ENCODE measurements at regions not wholly inside any gene's neighbourhood (a gene's known extent, or its start where the extent isn't known, plus 50 kb on each side); places are given as distances from the start of the nearest gene placed in this dataset.

GRCh38 chr12:91261820-91262676 is 79.4 kb upstream of the DCN start:
- ChIA-PET POLR2A (ENCODE audit: unreplicated experiment) (no interaction called here), CTCF (no interaction called here)
- Histone ChIP-seq H4K20me1 (ENCODE audit: insufficient read depth) (no peaks in the 10 kb centered on the region), H3K4me3 (no peak overlapping the region), H3K36me3 (ENCODE audit: low read depth) (no peaks in the 10 kb centered on the region), H2AFZ (no peak overlapping the region), H3F3A (ENCODE audit: insufficient read depth, low read depth) (no peaks in the 10 kb centered on the region), H3K27ac (no peak overlapping the region), H3K27me3 (ENCODE audit: insufficient read depth, low read depth) (no peaks in the 10 kb centered on the region), H3K4me1 (replicated peaks; ENCODE audit: insufficient read depth) (no peaks in the 10 kb centered on the region), H3K9me2 (ENCODE audit: insufficient read depth) (no peaks in the 10 kb centered on the region), H3K79me2 (ENCODE audit: low read depth) (no peaks in the 10 kb centered on the region), H3K9me3 (ENCODE audit: insufficient read depth, low read depth) (no peaks in the 10 kb centered on the region), H3K4me2 (no peak overlapping the region)
- intact Hi-C loops (cut with micrococcal nuclease; ENCODE audit: unreplicated experiment) = no loop called here
- TF ChIP-seq CTCF (conservative IDR thresholded peaks at IDR 0.05) = no peak
- TF ChIP-seq EZH2 (IDR thresholded peaks at IDR 0.05; ENCODE audit: low read depth) = no peak
- BruUV-seq (replicated peaks) = no TSS peak
- DNase-seq = no peak

GRCh38 chr12:91256411-91256810 is 73.8 kb upstream of the DCN start:
- ChIA-PET POLR2A (ENCODE audit: unreplicated experiment) (no interaction called here), CTCF (no interaction called here)
- H3K4me2 ChIP-seq = no peak overlapping the region
- no peak overlapping the region for H3K4me3 ChIP-seq
- H3K36me3 ChIP-seq (ENCODE audit: low read depth) = no peaks in the 10 kb centered on the region
- no peaks in the 10 kb centered on the region for H3K9me3 ChIP-seq (ENCODE audit: insufficient read depth, low read depth)
- no peaks in the 10 kb centered on the region for H3K79me2 ChIP-seq (ENCODE audit: low read depth)
- H3K4me1 ChIP-seq (replicated peaks; ENCODE audit: insufficient read depth) = no peaks in the 10 kb centered on the region
- no peak for DNase-seq
- H3K27me3 ChIP-seq (ENCODE audit: insufficient read depth, low read depth) = no peaks in the 10 kb centered on the region
- no peak overlapping the region for H3K27ac ChIP-seq
- no peaks in the 10 kb centered on the region for H4K20me1 ChIP-seq (ENCODE audit: insufficient read depth)
- no peaks in the 10 kb centered on the region for H3K9me2 ChIP-seq (ENCODE audit: insufficient read depth)
- intact Hi-C loops (cut with micrococcal nuclease; ENCODE audit: unreplicated experiment) = no loop called here
- no peaks in the 10 kb centered on the region for H3F3A ChIP-seq (ENCODE audit: insufficient read depth, low read depth)
- no TSS peak for BruUV-seq (replicated peaks)
- no peak overlapping the region for H2AFZ ChIP-seq
- TF ChIP-seq CTCF (conservative IDR thresholded peaks at IDR 0.05) = no peak
- TF ChIP-seq EZH2 (IDR thresholded peaks at IDR 0.05; ENCODE audit: low read depth) = no peak

- no TSS peak for BruUV-seq (replicated peaks)
These were observed 69.7 kb upstream of the DCN start for GRCh38 chr12:91252341-91252740.

More at GRCh38 chr12:91252341-91252740, 69.7 kb upstream of the DCN start:
- no peaks in the 10 kb centered on the region for H4K20me1 ChIP-seq (ENCODE audit: insufficient read depth)
- TF ChIP-seq EZH2 (IDR thresholded peaks at IDR 0.05; ENCODE audit: low read depth) (no peak), CTCF (conservative IDR thresholded peaks at IDR 0.05) (no peak)
- DNase-seq = no peak
- no peak overlapping the region for H3K4me3 ChIP-seq
- no peaks in the 10 kb centered on the region for H3K9me2 ChIP-seq (ENCODE audit: insufficient read depth)
- no peaks in the 10 kb centered on the region for H3F3A ChIP-seq (ENCODE audit: insufficient read depth, low read depth)
- H3K27me3 ChIP-seq (ENCODE audit: insufficient read depth, low read depth) = no peaks in the 10 kb centered on the region
- H3K36me3 ChIP-seq (ENCODE audit: low read depth) = no peaks in the 10 kb centered on the region
- H3K4me2 ChIP-seq = no peak overlapping the region
- no peaks in the 10 kb centered on the region for H3K79me2 ChIP-seq (ENCODE audit: low read depth)
- H2AFZ ChIP-seq = no peak overlapping the region
- no peaks in the 10 kb centered on the region for H3K4me1 ChIP-seq (replicated peaks; ENCODE audit: insufficient read depth)
- CTCF ChIA-PET = no interaction called here
- no peak overlapping the region for H3K27ac ChIP-seq
- intact Hi-C loops (cut with micrococcal nuclease; ENCODE audit: unreplicated experiment) = no loop called here
- POLR2A ChIA-PET (ENCODE audit: unreplicated experiment) = no interaction called here
- no peaks in the 10 kb centered on the region for H3K9me3 ChIP-seq (ENCODE audit: insufficient read depth, low read depth)

All from PC-9 (cell line).